A673 (cell line): ENCODE measurements at regions not wholly inside any gene's neighbourhood (a gene's known extent, or its start where the extent isn't known, plus 50 kb on each side); places are given as distances from the start of the nearest gene placed in this dataset.

Experiments
- BruUV-seq: library from RNA; stranded (reverse); fragments of 400-500 nt; replicated peaks from 2 replicates; lab custom pipeline; 2021; lab: Mats Ljungman, UMichigan
- CTCF ChIA-PET: fragments of 300-600 bp; sonication (Branson Sonifier 250); formaldehyde crosslinking; loops from one replicate; lab custom pipeline; 2022; ENCODE audit warnings: antibody characterized with exemption; lab: Charles Lee
- POLR2A ChIA-PET: fragments of 300-600 bp; sonication (Branson Sonifier 250); formaldehyde crosslinking; loops from one replicate; lab custom pipeline; 2022; ENCODE audit warnings: antibody characterized with exemption; ENCODE audit not compliant: low non-redundant PET; lab: Charles Lee
- DNase-seq: peaks from one replicate; pipeline ENCODE4 v3.0.0-alpha.2; 2015; ENCODE audit warnings: low spot score
- H3K27ac ChIP-seq: fragments of 200-600 bp; sonication (generic); 2 replicates; pipeline ENCODE4 v1.5.1; 2016; ENCODE audit warnings: mixed run types, low read depth, mild to moderate bottlenecking, mixed read lengths, antibody characterized with exemption, low read length; ENCODE audit not compliant: poor library complexity, severe bottlenecking
- H3K27me3 ChIP-seq: fragments of 200-600 bp; sonication (generic); replicated peaks from 2 replicates; pipeline ENCODE4 v1.6.1; 2017; ENCODE audit warnings: mixed run types, low read depth, mild to moderate bottlenecking, mixed read lengths, antibody characterized with exemption, low read length; ENCODE audit not compliant: insufficient read depth, poor library complexity
- H3K36me3 ChIP-seq: fragments of 200-600 bp; sonication (generic); 2 replicates; pipeline ENCODE4 v1.6.1; 2016; ENCODE audit warnings: mixed run types, mild to moderate bottlenecking, mixed read lengths, antibody characterized with exemption, low read length; ENCODE audit not compliant: insufficient read depth, poor library complexity, severe bottlenecking
- H3K4me1 ChIP-seq: fragments of 200-600 bp; sonication (generic); 2 replicates; pipeline ENCODE4 v1.6.1; 2017; ENCODE audit warnings: mixed run types, mild to moderate bottlenecking, mixed read lengths, antibody characterized with exemption, low read length; ENCODE audit not compliant: insufficient read depth, poor library complexity, severe bottlenecking
- H3K4me3 ChIP-seq: fragments of 200-600 bp; sonication (generic); 2 replicates; pipeline ENCODE4 v1.5.1; 2016; ENCODE audit warnings: low read depth, mixed run types, mild to moderate bottlenecking, mixed read lengths, low read length; ENCODE audit not compliant: poor library complexity, severe bottlenecking
- H3K9me3 ChIP-seq: fragments of 200-600 bp; sonication (generic); 2 replicates; pipeline ENCODE4 v1.6.1; 2016; ENCODE audit warnings: mixed run types, low read depth, mild to moderate bottlenecking, mixed read lengths, antibody characterized with exemption, low read length; ENCODE audit not compliant: poor library complexity, severe bottlenecking
- EZH2 ChIP-seq: fragments of 200-600 bp; sonication (generic); IDR thresholded peaks from 2 replicates; pipeline ENCODE4 v1.6.1; 2017; ENCODE audit warnings: borderline replicate concordance, low read depth, mild to moderate bottlenecking, mixed read lengths, antibody characterized with exemption, low read length; ENCODE audit not compliant: poor library complexity, severe bottlenecking
- intact Hi-C: fragments of 100-400 bp; cut with micrococcal nuclease; formaldehyde crosslinking; loops from one replicate; pipeline ENCODE4 v1.10.0; 2022; ENCODE audit not compliant: unreplicated experiment
- TF ChIP-seq, protein P1 (sequence below): fragments of 300-800, 200-600 bp; sonication (generic); conservative IDR thresholded peaks from 2 replicates; pipeline ENCODE4 v1.5.1; 2017; ENCODE audit warnings: low read depth, mild to moderate bottlenecking, antibody characterized with exemption, low read length, moderate library complexity, mixed read lengths

DNA sequence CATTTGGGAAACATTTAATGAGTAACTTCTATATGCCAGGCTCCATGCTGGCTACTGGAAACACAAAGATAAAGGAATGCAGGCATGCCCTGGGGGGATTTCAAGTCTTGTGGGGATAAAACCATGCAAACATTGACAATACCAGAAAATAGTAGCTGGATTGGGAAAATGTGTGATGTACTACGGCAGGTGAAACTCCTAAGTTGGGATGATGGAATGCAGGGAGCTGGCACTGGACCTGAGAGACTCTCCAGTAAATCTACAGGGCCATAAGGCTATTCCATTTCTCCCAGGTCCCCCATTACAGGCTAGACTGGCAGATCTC, 68.2 kb upstream of the NTRK3 start:
- no peaks in the 10 kb centered on the region for H3K9me3 ChIP-seq
- no peak for DNase-seq
- TF ChIP-seq, protein P1, sequence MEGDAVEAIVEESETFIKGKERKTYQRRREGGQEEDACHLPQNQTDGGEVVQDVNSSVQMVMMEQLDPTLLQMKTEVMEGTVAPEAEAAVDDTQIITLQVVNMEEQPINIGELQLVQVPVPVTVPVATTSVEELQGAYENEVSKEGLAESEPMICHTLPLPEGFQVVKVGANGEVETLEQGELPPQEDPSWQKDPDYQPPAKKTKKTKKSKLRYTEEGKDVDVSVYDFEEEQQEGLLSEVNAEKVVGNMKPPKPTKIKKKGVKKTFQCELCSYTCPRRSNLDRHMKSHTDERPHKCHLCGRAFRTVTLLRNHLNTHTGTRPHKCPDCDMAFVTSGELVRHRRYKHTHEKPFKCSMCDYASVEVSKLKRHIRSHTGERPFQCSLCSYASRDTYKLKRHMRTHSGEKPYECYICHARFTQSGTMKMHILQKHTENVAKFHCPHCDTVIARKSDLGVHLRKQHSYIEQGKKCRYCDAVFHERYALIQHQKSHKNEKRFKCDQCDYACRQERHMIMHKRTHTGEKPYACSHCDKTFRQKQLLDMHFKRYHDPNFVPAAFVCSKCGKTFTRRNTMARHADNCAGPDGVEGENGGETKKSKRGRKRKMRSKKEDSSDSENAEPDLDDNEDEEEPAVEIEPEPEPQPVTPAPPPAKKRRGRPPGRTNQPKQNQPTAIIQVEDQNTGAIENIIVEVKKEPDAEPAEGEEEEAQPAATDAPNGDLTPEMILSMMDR, result no peak
- no peak for TF ChIP-seq EZH2
- no TSS peak for BruUV-seq
- CTCF ChIA-PET, result interaction anchor here (0.5 kb wide), 1 partner anchor 111 kb away, joined by 9 read pairs; no protein-coding TSS in a partner anchor
- no peaks in the 10 kb centered on the region for H3K4me1 ChIP-seq
- H3K27ac ChIP-seq, result no peak overlapping the region
- intact Hi-C loops, result no loop called here
- no peak overlapping the region for H3K4me3 ChIP-seq
- peaks cover 47% of the 10 kb centered on the region for H3K27me3 ChIP-seq
- H3K36me3 ChIP-seq, result no peaks in the 10 kb centered on the region
- POLR2A ChIA-PET, result no interaction called here

DNA sequence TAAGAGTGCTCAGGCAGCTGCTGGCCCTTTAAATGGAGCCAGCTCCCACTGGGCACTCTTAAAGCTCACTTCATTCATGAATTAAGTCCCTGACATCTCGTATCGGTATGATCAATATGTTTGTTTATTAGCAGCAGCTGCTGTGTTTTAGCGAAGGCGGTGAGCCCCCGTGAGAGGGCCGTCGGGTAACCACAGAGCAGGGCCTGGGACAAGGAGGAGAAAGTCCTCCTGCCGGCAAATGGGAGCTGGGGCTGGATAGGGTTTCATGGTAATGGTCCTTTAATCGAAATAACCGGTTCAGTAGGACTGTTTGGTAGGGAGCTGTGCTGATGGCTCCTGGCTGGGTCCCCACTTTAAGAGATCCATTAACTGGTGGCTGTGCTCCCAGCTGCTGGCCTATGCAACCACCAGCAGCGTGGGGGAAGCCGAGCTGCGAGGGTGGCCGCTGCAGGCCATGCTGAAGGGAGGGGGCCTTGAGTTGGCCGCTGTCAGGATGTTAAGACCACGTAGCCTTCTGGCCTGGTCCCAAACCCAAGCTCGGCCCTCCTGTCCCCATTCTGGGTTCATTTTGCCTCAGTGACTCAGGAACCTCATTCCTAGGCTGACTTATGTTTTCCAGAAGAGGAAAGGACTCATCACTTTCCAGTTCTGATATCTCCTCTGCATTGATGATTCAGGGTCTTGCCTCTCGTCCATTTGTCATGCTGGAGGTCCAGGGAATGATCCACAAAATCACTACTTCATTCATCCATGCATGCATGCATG, 67.6 kb upstream of the NTRK3 start:
- H3K27me3 ChIP-seq, result peaks cover 49% of the 10 kb centered on the region
- H3K27ac ChIP-seq, result no peak overlapping the region
- CTCF ChIA-PET, result interaction anchor here (0.5 kb wide), 1 partner anchor 111 kb away, joined by 9 read pairs; no protein-coding TSS in a partner anchor
- POLR2A ChIA-PET, result no interaction called here
- no peak for TF ChIP-seq EZH2
- TF ChIP-seq, protein P1, result no peak
- no TSS peak for BruUV-seq
- DNase-seq, result no peak
- H3K36me3 ChIP-seq, result no peaks in the 10 kb centered on the region
- H3K4me3 ChIP-seq, result no peak overlapping the region
- no peaks in the 10 kb centered on the region for H3K9me3 ChIP-seq
- H3K4me1 ChIP-seq, result no peaks in the 10 kb centered on the region
- intact Hi-C loops, result no loop called here

DNA sequence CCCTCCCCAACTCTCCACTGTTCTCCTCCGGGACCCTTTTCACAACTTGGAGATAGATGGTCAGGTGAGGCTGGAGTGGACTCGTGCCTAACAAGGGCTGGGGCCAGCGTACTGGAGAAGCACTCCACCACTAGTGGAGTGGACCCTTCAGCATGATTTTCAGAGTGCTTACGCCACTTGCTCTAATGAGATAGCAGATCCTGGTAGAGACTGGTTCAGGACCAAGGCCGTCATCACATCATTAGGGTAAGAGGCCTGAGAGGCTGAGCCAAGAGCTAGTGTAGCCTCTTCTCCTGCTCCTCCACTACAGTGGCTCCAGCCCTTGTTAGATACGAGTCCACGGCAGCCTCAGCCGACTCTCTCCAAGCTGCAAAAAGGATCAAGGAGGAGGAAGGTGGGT, 66.9 kb upstream of the NTRK3 start:
- intact Hi-C loops, result no loop called here
- peaks cover 49% of the 10 kb centered on the region for H3K27me3 ChIP-seq
- BruUV-seq, result no TSS peak
- H3K4me3 ChIP-seq, result no peak overlapping the region
- DNase-seq, result no peak
- H3K27ac ChIP-seq, result no peak overlapping the region
- no peaks in the 10 kb centered on the region for H3K9me3 ChIP-seq
- no peaks in the 10 kb centered on the region for H3K36me3 ChIP-seq
- ChIA-PET CTCF (no interaction called here), POLR2A (no interaction called here)
- no peaks in the 10 kb centered on the region for H3K4me1 ChIP-seq
- TF ChIP-seq, protein P1, result no peak
- TF ChIP-seq EZH2, result no peak
